GM19035 (cell line): ENCODE measurements at regions not wholly inside any gene's neighbourhood (a gene's known extent, or its start where the extent isn't known, plus 50 kb on each side); places are given as distances from the start of the nearest gene placed in this dataset.
"Not testable (repeated sequence)": the region's sequence is repeated elsewhere in the genome, so short reads cannot be mapped to it uniquely, and the experiment has no call there.

Experiments used
- ATAC-seq: cut with Tn5 transposase; IDR thresholded peaks from one replicate; pipeline ENCODE4 v1.9.1; 2021; ENCODE audit not compliant: unreplicated experiment

GRCh38 chr16:58859958-58860669, 126.0 kb upstream of the GOT2 start:
- no peak for ATAC-seq

GRCh38 chr16:58858577-58858976, 124.5 kb upstream of the GOT2 start:
- not testable (repeated sequence) for ATAC-seq

GRCh38 chr16:58855291-58855863, 121.3 kb upstream of the GOT2 start:
- ATAC-seq, result no peak

- ATAC-seq, result peak; percentile 79
These were observed 120.0 kb upstream of the GOT2 start for GRCh38 chr16:58853854-58854791.

GRCh38 chr16:58850678-58851020, 116.5 kb upstream of the GOT2 start:
- no peak for ATAC-seq

- no peak for ATAC-seq
These were observed 116.0 kb upstream of the GOT2 start for GRCh38 chr16:58850019-58850677.

- ATAC-seq, result no peak
These were observed 114.5 kb upstream of the GOT2 start for GRCh38 chr16:58848662-58849002.

GRCh38 chr16:58847902-58848661, 114.0 kb upstream of the GOT2 start:
- no peak for ATAC-seq

- not testable (repeated sequence) for ATAC-seq
These were observed 112.1 kb upstream of the GOT2 start for GRCh38 chr16:58846226-58846625.

- ATAC-seq, result no peak
These were observed 109.6 kb upstream of the GOT2 start for GRCh38 chr16:58843675-58844074.

GRCh38 chr16:58842746-58843145, 108.6 kb upstream of the GOT2 start:
- no peak for ATAC-seq

- no peak for ATAC-seq
These were observed 108.0 kb upstream of the GOT2 start for GRCh38 chr16:58842156-58842555.

GRCh38 chr16:58837950-58838349, 103.8 kb upstream of the GOT2 start:
- ATAC-seq, result no peak

GRCh38 chr16:58836427-58836826, 102.3 kb upstream of the GOT2 start:
- ATAC-seq, result no peak

GRCh38 chr16:58832386-58832895, 98.3 kb upstream of the GOT2 start:
- ATAC-seq, result no peak

GRCh38 chr16:58831386-58831785, 97.3 kb upstream of the GOT2 start:
- ATAC-seq, result no peak

- no peak for ATAC-seq
These were observed 94.9 kb upstream of the GOT2 start for GRCh38 chr16:58828901-58829545.

GRCh38 chr16:58824201-58824600, 90.1 kb upstream of the GOT2 start:
- ATAC-seq, result no peak

GRCh38 chr16:58821886-58822285, 87.8 kb upstream of the GOT2 start:
- ATAC-seq, result no peak

- ATAC-seq, result no peak
These were observed 86.3 kb upstream of the GOT2 start for GRCh38 chr16:58820411-58820810.
